ENCODE measurements at regions not wholly inside any gene's neighbourhood (a gene's known extent, or its start where the extent isn't known, plus 50 kb on each side); places are given as distances from the start of the nearest gene placed in this dataset.

DNA sequence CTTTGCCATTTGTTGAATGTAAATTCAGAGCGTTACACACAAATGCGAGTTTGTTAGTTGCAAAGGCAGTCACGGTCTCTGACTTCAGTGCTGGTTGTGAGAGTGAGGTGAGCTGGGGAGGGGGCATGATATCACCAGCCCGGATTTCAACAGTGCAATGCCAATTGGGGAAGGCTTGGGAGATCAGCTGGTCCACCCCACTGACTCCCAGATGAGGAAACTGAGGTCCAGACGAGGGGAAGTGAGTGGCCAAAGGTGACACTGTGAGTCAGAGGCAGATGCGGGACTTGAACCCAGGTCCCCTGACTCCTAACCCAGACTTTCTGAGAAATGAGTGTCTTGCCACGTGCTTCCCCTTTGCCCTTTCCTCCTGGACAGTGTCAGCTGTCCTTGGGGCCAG lies 62.1 kb downstream of the CEBPB start:
- no peak for DNase-seq (ENCODE audit: low read depth)
- H3K4me3 ChIP-seq (ENCODE audit: low read length) = no peak overlapping the region
- TF ChIP-seq CTCF (conservative IDR thresholded peaks at IDR 0.05; ENCODE audit: low read length) = no peak

GRCh38 chr20:50253101-50253500 lies 62.5 kb downstream of the CEBPB start:
- no peak overlapping the region for H3K4me3 ChIP-seq (ENCODE audit: low read length)
- no peak for TF ChIP-seq CTCF (conservative IDR thresholded peaks at IDR 0.05; ENCODE audit: low read length)
- DNase-seq (ENCODE audit: low read depth) = no peak

GRCh38 chr20:50254466-50255079 lies 63.9 kb downstream of the CEBPB start:
- no peak for TF ChIP-seq CTCF (conservative IDR thresholded peaks at IDR 0.05; ENCODE audit: low read length)
- no peak overlapping the region for H3K4me3 ChIP-seq (ENCODE audit: low read length)
- DNase-seq (ENCODE audit: low read depth) = no peak

GRCh38 chr20:50256577-50256976 lies 65.9 kb downstream of the CEBPB start:
- H3K4me3 ChIP-seq (ENCODE audit: low read length) = no peak overlapping the region
- no peak for TF ChIP-seq CTCF (conservative IDR thresholded peaks at IDR 0.05; ENCODE audit: low read length)
- DNase-seq (ENCODE audit: low read depth) = no peak

GRCh38 chr20:50257860-50258259 lies 67.2 kb downstream of the CEBPB start:
- H3K4me3 ChIP-seq (ENCODE audit: low read length) = no peak overlapping the region
- DNase-seq (ENCODE audit: low read depth) = no peak
- no peak for TF ChIP-seq CTCF (conservative IDR thresholded peaks at IDR 0.05; ENCODE audit: low read length)

- no peak for TF ChIP-seq CTCF (conservative IDR thresholded peaks at IDR 0.05; ENCODE audit: low read length)
These were observed 68.3 kb downstream of the CEBPB start for GRCh38 chr20:50258790-50259483.

More at GRCh38 chr20:50258790-50259483, 68.3 kb downstream of the CEBPB start:
- DNase-seq (ENCODE audit: low read depth) = no peak
- H3K4me3 ChIP-seq (ENCODE audit: low read length) = no peak overlapping the region

All from AG10803 (cell line).